GM11168 (cell line): ENCODE measurements at regions not wholly inside any gene's neighbourhood (a gene's known extent, or its start where the extent isn't known, plus 50 kb on each side); places are given as distances from the start of the nearest gene placed in this dataset.

Source experiments
- in situ Hi-C: fragments of 300-500 bp; cut with MboI; formaldehyde crosslinking; loops from one replicate; pipeline ENCODE4 v1.12.0; 2022; ENCODE audit warnings: low sequenced_read_pairs; ENCODE audit not compliant: unreplicated experiment

DNA sequence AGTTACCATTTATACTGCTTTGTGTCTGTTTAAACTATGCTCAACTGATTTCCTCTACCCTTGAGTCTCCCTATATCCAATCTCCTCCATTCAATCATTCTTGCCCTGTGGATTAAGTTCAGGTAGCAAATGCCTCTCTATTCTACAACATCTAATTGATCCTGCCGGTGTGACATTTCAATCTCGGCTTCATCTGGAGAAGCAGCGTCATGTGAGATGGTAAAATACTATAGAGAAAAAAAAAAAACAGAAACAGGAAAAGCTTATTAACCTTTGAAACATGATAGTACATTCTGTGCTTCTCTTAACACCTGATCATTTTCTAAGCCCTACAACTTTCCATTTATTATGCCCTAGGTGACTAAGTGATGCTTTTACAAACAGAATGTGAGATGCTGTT lies 89.4 kb downstream of the KCTD12 start:
- in situ Hi-C loops, result no loop called here

DNA sequence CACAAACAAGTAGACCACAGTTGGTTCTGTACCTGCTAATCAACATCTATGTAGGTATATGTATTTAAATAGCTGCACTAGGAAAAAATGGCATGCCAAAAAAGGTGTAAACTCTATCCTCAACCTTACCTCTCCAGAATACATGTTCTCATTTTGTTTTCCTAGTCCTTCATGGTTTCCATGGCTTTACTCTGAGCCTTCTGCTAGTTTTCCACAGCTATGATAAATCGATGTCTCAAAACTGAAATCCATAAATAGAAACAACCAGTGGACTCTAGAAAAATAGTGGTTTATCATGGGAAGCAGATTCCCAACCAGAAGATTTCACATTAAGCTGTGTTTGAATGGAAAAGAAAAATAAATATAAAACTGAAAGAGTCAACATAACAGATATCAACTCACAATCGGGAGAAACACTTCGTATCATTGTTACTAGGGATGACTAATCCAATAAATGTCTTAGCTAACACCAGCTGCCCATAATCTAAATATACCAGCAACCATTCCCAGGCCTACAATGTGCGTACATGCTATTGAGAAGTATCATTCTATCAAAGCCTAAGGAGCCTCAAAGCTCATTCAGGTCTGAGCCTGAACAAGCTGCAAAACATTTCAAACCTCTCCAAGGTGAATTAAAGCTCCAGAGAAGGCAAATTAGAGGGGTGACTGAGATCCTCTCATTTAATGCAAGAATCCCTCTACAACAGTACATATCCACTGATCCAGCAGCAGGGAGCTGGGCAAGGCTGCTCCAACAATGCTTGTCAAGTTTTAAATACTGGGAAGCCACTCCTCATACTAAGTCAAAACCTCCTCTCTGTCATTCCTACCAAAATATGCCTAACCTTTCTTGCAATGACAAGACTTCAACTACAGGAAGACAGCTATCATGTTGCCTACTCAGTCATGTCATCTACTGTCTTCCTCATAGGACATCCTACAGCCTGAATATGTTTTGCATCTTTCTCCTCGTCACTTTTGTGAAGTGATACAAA lies 90.2 kb downstream of the KCTD12 start:
- in situ Hi-C loops, result no loop called here

DNA sequence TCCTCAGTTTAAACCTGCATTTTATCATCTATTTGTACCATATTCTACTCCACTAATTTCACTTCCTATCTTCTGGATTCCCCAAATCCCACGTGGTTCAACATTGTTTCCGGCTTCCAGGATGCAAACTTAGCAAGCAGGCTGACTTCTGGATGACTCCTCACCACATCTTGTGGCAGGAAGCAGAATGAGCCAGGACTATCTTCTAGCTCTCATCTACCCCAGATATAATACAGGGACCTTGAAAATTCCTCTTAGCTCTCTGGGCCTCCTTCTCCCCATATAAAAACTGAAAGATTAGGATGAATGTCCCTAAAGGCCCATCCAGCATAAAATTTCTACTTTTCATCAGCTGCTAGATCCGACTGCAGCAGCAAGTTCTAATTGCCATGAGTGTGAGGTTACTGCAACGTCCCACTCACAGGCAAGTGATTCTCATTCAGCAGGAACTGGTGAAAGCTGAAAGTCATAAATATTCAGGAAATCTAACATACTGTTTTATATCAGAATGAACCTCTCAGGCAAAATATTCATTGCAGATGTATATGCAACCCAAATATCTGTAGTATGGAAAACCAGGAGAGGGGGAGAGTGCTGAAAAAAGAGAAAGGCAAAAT lies 93.4 kb downstream of the KCTD12 start:
- in situ Hi-C loops, result no loop called here

DNA sequence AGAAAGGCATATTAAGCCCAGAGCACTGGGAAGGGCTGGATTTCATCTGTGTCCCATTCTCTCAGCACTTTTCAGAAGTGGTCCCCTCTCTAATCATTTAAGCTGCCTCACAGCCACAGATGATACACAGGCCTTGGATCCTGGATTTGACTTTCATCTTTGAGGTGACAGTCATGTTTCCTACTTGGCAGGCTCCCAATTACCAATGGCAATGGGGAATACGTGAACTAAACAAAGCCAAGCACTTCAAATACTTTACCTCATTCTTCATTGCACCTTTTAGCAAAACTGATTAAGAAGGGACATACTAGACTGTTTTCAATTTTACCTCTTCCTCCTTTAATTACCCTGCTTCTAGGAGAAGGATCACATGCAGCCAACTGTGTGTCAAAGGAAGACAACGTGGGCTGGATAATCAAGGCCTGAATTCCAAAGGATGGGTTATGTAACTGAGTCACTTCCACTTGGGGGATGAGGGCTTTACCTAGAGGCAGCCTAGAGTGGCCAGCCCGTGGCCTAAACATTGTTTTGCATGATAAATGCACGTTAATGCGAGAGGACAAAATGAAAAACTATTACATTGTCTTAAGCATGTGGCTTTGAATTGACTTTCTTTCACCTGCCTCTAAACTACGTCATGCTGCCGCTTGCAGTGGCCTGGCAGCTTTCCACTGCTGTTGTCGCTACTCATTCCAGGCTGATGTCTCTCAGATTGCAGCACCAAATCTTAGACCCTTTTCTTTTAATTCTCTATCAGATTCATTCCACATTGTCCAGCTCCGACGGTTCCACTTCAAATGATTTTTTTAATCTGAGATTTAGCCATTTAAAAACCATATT lies 95.0 kb downstream of the KCTD12 start:
- in situ Hi-C loops, result no loop called here

DNA sequence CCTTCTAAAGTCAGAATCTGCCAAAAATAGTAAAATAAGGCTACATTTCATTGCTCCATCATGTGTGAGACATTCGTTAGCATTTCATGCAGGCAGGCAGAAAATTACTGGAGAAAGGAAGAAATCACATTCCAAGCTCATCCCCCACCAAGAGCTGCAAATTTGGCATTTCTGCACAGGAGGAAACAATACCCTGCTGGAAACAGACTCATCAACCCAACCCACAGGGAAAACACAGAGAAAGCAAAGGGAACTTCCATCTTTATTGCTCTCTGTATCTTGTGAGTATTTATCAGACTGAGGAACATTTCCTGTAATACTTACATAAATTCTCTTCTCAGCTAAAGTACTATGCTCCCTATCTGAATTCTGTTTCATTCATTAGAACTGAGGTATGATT lies 95.7 kb downstream of the KCTD12 start:
- in situ Hi-C loops, result no loop called here

DNA sequence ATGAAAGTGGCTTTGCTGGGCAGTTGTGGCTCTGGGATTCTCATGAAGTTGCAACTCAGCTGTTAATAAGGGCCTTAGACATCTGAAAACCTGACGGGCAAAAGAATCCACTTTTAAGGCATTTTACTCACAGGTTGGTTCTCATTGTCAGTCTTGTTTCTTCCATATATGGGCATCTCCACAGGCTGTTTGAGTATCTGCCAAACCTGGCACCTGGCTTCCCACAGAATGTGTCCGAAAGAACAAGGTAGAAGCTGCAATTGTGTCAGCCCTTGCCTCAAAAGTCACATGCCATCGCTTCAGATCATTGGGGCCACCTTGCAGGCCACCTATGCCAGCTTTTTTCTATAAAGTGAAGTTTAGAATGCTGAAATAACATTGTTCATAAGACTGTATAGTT lies 102.4 kb downstream of the KCTD12 start:
- in situ Hi-C loops, result no loop called here

DNA sequence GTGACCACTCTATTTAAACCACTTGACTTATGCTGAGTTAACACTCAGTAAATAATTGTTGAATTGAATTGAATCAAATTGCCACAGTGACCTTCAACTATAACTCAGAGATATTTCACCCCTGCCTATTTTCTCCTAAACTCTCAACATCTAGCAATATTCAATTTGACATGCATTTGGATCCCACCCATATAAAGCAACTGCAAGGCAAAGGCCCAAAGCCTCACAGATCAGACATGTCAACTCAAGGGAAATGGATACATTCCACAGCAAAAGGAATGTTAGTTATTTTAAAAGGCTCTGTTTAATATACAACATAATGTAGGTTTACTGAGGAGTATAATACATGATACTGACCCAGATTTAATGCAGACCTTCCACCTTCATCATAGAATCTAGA lies 107.4 kb downstream of the KCTD12 start:
- in situ Hi-C loops, result no loop called here

DNA sequence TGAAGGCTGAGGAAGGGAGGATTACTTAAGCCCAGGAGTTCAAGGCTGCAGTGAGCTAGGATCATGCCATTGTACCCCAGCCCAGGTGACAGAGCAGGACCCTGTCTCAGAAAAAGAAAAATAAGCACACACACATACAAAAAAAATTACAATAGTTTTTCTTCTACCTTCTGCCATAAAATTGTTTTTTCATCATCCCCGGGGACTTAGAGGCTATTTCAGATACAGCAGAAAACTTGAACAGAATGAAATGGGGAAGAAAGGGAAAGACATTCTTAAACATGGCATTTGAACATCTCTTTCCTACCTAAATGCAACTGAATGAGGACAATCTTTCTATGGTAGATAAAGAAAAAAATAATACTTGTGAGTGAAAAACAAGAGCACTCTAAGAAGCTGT lies 109.1 kb downstream of the KCTD12 start:
- in situ Hi-C loops, result no loop called here

DNA sequence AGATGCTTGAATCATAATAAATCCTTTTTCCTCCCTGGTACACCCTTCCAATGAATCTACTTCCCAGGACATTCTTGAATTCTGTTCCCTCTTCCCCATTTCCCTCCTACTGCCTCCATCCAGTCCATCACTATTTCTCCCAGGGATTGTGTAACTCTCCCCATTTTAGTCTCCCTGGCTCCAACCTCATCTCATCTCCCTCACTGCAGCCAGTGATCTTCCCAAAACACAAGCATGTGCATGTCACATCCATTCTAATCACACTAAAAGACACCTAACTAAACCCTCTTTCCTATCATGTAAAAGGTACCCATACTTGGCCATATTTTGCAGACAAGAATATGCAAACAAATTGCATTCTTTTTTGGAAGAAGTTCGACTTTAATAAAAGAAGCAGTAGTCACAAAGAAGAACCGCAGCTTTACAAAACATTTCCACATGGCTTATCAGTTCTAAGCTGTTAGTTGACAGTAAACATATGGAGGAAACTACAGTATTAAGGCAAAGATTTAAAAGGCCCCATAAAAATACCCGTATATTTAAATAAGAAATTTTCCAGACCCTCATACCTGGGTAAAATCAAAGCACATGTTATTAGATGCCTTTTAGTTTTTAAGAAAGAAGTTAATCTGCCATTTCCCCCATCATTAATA lies 111.0 kb downstream of the KCTD12 start:
- in situ Hi-C loops, result no loop called here

DNA sequence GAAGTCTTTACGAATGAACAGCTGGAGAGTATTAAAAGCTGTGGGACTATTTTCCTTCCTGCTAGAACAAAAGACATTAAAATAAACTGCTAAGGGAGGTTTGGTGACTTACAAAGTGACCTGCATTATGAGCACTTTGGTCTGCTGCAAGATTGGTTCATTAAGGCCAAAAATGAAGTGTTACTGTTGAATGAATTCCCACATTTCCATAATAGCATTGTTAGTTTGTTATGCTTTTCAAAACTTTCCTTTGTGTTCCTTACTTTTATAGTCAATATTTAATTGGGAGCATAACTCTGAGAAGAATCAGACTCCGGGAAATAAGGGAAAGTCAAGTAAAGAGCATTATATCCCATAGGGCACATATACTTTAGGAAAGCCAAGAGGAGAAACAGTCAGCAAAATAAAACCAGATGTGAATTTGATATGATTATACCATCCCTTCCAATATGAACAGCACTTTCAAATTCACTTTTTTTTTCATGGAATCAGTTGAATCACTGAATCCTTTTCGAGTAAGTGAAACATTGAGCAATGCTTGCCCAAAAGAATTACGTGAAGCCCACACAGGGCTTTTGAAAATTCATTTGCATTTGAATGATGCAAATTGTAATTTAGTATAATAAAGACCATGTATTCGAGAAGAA lies 112.6 kb downstream of the KCTD12 start:
- in situ Hi-C loops, result no loop called here

DNA sequence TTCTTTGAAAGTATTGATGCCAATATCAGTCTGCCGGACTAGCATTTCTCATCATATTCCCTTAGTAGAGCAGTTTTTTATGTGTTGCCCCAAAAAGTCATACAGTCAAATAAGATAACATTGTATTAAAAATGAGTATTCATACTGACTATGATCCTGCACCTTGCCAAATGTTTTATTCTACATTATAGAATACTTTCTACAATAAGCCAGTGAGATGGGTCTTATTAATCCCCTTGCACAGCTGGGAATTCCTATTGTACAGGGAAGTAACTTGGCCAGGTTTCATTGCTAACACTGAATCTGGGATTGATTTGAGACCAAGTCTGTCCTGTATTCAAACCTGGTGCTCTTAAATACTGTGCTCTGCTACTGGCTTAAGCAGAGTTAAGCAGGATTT lies 114.0 kb downstream of the KCTD12 start:
- in situ Hi-C loops, result no loop called here

DNA sequence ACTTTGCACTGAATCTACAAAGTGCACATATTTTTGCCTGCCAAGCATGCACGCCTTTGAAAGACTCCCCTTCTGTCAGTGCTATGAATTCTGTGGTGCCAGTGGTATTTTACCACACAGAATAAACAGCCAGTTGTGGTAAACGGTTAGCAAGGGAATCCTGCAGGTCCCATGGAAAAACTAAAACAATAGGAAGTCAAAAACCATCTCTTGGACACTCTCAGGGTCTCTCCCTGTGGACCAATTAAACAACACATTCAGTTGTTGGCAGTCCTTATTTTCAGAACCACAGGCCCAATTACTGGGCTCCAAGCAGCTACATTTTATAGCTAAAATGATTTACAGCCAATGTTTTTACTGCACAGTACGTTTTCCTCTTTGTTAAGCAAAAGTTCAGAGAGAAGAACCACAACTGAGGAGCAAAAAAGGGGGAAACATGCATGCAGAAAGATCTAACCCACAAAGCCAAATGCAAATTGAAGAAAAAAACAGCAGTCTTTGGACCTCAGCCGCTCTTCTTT lies 116.9 kb downstream of the KCTD12 start:
- in situ Hi-C loops, result no loop called here

DNA sequence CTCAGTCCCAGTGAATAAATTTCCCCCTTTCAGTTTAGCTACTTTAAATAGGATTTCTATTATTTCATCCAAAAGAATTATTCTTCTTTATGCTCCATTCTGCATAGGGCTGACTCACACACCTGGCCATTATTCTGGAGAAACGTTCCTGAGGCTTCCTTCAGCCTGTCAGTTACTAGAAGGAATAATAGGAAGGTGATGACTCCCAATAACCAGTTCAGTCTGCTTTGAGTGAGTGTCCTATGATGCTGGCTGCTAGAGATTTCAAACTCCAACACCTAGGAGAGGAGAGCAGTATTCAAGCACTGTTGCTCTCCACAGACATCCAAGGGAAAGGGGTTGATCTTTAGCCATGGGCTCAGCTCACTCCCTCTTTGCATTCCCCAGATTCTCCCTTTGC lies 117.8 kb downstream of the KCTD12 start:
- in situ Hi-C loops, result no loop called here

DNA sequence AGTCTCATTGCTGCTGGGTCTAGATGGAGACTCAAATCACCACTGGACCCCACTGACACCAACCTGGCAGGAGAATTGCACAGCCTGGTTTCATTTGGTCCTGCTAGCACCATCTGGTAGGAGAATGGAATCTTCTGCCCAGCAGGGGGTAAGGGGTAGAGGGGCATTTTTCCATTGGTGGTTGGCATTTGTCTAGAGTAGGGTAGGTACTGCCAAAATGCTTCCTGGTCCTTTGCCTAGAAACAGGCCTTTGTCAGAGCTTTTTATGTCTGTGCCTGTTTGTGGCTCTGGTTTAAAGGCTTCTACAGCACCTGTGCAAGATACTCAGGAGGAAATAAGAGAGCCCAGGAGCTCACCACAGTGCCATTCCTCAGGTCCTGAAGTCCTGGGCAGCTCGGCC lies 121.3 kb downstream of the KCTD12 start:
- in situ Hi-C loops, result no loop called here

DNA sequence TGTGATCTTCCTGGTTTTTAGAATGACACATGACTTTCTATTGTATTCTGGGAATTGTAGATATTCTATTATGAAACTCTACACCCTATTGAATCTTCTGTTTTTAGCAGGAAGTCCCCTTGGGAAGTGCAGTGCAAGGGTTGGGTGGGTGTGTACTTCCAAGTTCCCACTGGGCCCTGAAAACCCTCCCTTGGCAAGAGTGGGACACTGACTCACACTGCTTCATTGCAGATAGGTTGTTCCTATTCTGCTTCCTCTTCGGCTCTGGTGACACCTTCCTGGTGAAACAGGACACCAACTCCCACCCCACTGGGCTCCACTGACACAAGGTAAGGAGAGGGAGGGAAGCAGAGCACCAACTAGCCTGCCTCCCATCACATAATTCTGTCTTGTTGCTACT lies 121.8 kb downstream of the KCTD12 start:
- in situ Hi-C loops, result no loop called here

DNA sequence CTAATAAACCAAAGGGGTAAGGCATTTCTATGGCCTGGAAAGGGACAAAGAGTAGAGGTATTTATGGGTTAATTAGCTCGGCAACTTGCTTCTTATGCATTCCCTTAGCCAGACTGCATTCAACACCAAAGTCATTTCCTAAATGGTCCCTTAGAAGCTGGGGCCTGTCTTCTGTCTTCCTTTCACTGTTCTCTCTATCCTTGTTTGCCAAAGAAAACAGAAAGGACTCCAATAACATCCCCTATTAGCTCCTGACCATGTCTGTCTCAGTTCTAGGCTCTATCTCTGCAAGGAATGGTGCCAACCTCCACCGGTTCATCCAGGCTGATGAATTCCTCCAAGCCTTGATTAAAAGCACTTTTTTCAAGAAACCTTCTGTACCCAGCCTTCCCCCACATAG lies 123.5 kb downstream of the KCTD12 start:
- in situ Hi-C loops, result no loop called here

DNA sequence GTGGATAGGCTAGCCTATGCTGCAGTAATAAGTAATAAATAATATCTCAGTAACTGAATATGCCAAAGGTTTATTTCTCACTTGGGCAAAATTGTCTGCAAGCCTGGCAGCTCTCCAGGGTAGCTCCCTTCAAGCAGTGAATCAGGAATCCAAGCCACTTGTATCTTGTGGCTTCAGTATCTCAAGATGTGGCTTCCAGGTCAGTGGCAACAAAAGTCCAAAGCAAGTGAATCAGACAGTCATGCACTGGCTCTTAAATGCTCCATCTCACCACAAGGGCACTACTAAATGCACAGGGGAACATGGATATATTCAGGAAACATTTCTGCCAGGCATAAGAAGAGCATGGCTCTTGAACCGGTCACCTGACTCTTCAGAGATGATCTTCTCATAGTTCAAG lies 126.3 kb downstream of the KCTD12 start:
- in situ Hi-C loops, result no loop called here

DNA sequence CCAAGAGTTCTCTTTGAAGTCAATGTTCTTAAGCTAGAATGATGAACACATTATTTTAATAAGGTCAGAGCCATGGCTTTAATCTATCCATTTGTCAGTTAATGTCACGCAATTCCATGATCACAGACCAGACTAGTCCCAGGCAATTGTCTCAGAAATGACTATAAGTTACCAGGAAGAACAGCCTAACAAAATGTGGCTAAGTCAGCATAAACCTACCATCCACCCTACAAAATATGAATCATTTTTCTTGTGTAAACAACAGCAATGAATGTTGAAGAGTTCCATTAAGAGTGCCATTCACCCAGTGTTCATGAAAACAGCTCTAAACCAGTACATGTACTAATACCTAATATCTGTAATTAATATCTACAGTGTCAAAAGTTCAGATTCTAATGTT lies 127.5 kb downstream of the KCTD12 start:
- in situ Hi-C loops, result no loop called here

DNA sequence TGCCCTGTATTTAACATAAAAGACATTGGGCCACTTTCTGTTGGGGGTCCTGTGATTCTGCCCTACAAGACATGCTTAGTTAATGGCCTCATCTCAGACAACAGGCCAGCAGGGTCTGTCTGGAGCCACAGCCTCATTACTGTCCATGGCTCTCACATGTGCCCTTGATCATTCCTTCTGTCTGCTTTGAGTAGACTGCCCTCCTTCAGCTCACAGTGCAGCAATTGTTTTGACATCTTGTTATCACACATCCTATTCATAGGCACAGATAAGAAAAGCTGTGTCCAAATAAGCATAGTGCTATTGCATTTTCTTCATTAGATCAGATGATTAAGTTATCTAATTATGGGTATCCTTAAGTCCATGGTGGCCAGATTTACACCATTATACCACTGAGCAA lies 127.9 kb downstream of the KCTD12 start:
- in situ Hi-C loops, result no loop called here

DNA sequence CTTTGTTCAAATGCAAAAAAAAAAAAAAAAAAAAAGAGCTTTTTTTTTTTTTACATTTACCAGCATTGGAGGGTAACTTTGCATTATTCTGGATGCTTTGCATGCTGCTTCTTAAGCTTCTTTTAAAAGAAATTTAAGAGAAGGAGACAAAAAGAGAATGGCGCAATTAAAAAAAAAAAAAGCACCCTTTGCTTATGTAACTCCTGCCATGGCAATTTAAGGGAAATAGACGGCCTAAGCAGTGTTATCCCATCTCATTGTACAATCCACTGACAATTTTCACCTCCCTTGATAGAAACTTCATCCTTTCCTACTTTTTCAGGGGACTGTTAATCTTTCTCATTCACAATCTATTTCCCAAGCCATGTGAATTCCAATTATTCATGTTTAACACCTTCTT lies 129.8 kb downstream of the KCTD12 start:
- in situ Hi-C loops, result no loop called here
